GM23338 (cell line): ENCODE measurements at regions not wholly inside any gene's neighbourhood (a gene's known extent, or its start where the extent isn't known, plus 50 kb on each side); places are given as distances from the start of the nearest gene placed in this dataset.

ENCODE experiments used
- ATAC-seq: fragments of 200-7000 bp; cut with Tn5 transposase; 3 replicates; pipeline ENCODE4 v1.9.1; 2020
- DNase-seq: peaks from one replicate; pipeline ENCODE4 v3.0.0-alpha.2; 2015; ENCODE audit warnings: low spot score
- H2AFZ ChIP-seq: fragments of 200-600 bp; sonication (generic); 2 replicates; pipeline ENCODE4 v1.8.0; 2016; ENCODE audit warnings: antibody characterized with exemption, mild to moderate bottlenecking, moderate library complexity
- H3F3A ChIP-seq: fragments of 200-600 bp; sonication (generic); replicated peaks from 2 replicates; pipeline ENCODE4 v1.8.0; 2017; ENCODE audit warnings: antibody characterized with exemption, mixed run types, low read depth
- H3K27ac ChIP-seq: fragments of 200-600 bp; sonication (generic); 2 replicates; pipeline ENCODE4 v1.6.1; 2016; ENCODE audit warnings: low read depth
- H3K27me3 ChIP-seq: fragments of 200-600 bp; sonication (generic); 2 replicates; pipeline ENCODE4 v1.8.0; 2016; ENCODE audit warnings: mild to moderate bottlenecking, mixed run types, moderate library complexity; ENCODE audit not compliant: insufficient read depth
- H3K36me3 ChIP-seq: fragments of 200-600 bp; sonication (generic); 2 replicates; pipeline ENCODE4 v1.8.0; 2016; ENCODE audit warnings: mild to moderate bottlenecking; ENCODE audit not compliant: insufficient read depth
- H3K4me1 ChIP-seq: fragments of 200-600 bp; sonication (generic); 2 replicates; pipeline ENCODE4 v1.8.0; 2016; ENCODE audit warnings: mild to moderate bottlenecking, moderate library complexity; ENCODE audit not compliant: insufficient read depth
- H3K4me2 ChIP-seq: fragments of 200-600 bp; sonication (generic); 2 replicates; pipeline ENCODE4 v1.7.1; 2017; ENCODE audit warnings: mixed run types
- H3K4me3 ChIP-seq: fragments of 200-600 bp; sonication (generic); 2 replicates; pipeline ENCODE4 v1.6.1; 2016; ENCODE audit warnings: mixed run types
- H3K79me2 ChIP-seq: fragments of 200-600 bp; sonication (generic); replicated peaks from 2 replicates; pipeline ENCODE4 v1.8.0; 2017; ENCODE audit warnings: mild to moderate bottlenecking; ENCODE audit not compliant: insufficient read depth
- H3K9me2 ChIP-seq: fragments of 200-600 bp; sonication (generic); 2 replicates; pipeline ENCODE4 v1.8.0; 2017; ENCODE audit not compliant: insufficient read depth
- H4K20me1 ChIP-seq: fragments of 200-600 bp; sonication (generic); replicated peaks from 2 replicates; pipeline ENCODE4 v1.8.0; 2017; ENCODE audit warnings: mild to moderate bottlenecking; ENCODE audit not compliant: insufficient read depth
- H3K27ac Mint-ChIP-seq: 2 replicates; pipeline ENCODE4 v1.8.0; 2020; ENCODE audit warnings: inconsistent platforms, mild to moderate bottlenecking, moderate library complexity, mixed read lengths
- H3K27me3 Mint-ChIP-seq: 3 replicates; pipeline ENCODE4 v1.8.0; 2022; ENCODE audit warnings: low read depth, mild to moderate bottlenecking, moderate library complexity, mixed read lengths, inconsistent platforms; ENCODE audit not compliant: insufficient read depth, poor library complexity
- H3K36me3 Mint-ChIP-seq: 3 replicates; pipeline ENCODE4 v1.8.0; 2021; ENCODE audit warnings: low read depth, mild to moderate bottlenecking, inconsistent platforms, moderate library complexity, mixed read lengths
- H3K4me1 Mint-ChIP-seq: 3 replicates; pipeline ENCODE4 v1.8.0; 2020; ENCODE audit warnings: mild to moderate bottlenecking, inconsistent platforms, mixed read lengths
- H3K4me3 Mint-ChIP-seq: 3 replicates; pipeline ENCODE4 v1.8.0; 2021; ENCODE audit warnings: moderate library complexity, mild to moderate bottlenecking, inconsistent platforms, mixed read lengths
- H3K9me3 Mint-ChIP-seq: 3 replicates; pipeline ENCODE4 v1.8.0; 2020; ENCODE audit warnings: moderate library complexity, mild to moderate bottlenecking, inconsistent platforms, mixed read lengths
- CREB1 ChIP-seq: fragments of 250-450 bp; sonication (Bioruptor Pico); IDR thresholded peaks from 2 replicates; pipeline ENCODE4 v1.5.0; 2020; ENCODE audit warnings: low read depth, mild to moderate bottlenecking, moderate library complexity
- CTCF ChIP-seq, 2 experiments: fragments of 200-600 bp in 1 of 2; sonication (generic) in 1 of 2; conservative IDR thresholded peaks; 2 replicates each; pipeline versions ENCODE4 v1.5.1 to v1.6.1; 2016 to 2017; ENCODE audit warnings: antibody characterized with exemption in 2 of 2, low read depth in 2 of 2, mild to moderate bottlenecking in 2 of 2, moderate library complexity in 1 of 2
- ETS1 ChIP-seq: IDR thresholded peaks from 2 replicates; pipeline ENCODE4 v1.6.1; 2016; ENCODE audit warnings: antibody characterized with exemption
- EZH2 ChIP-seq: fragments of 200-600 bp; sonication (generic); IDR thresholded peaks from one replicate; pipeline ENCODE4 v1.8.0; 2017; ENCODE audit warnings: antibody characterized with exemption, mild to moderate bottlenecking, low read depth; ENCODE audit not compliant: unreplicated experiment
- EZH2phosphoT487 ChIP-seq: fragments of 200-600 bp; sonication (generic); IDR thresholded peaks from one replicate; pipeline ENCODE4 v1.8.1; 2018; ENCODE audit warnings: antibody characterized with exemption; ENCODE audit not compliant: unreplicated experiment
- NANOG ChIP-seq: IDR thresholded peaks from 2 replicates; pipeline ENCODE4 v1.6.1; 2016; ENCODE audit warnings: antibody characterized with exemption, borderline replicate concordance
- POLR2AphosphoS5 ChIP-seq: IDR thresholded peaks from 2 replicates; pipeline ENCODE4 v1.6.1; 2016; ENCODE audit warnings: antibody characterized with exemption, low read depth
- REST ChIP-seq: IDR thresholded peaks from one replicate; pipeline ENCODE4 v1.6.1; 2018; ENCODE audit warnings: antibody characterized with exemption; ENCODE audit not compliant: unreplicated experiment
- STAT1 ChIP-seq: IDR thresholded peaks from one replicate; pipeline ENCODE4 v1.6.1; 2016; ENCODE audit warnings: antibody characterized with exemption; ENCODE audit not compliant: unreplicated experiment
- ZNF114 ChIP-seq: fragments of 250-450 bp; sonication (Bioruptor Pico); IDR thresholded peaks from 2 replicates; pipeline ENCODE4 v1.5.0; 2020; ENCODE audit warnings: mild to moderate bottlenecking, moderate library complexity
- ZNF331 ChIP-seq: fragments of 250-450 bp; sonication (Bioruptor Pico); IDR thresholded peaks from 2 replicates; pipeline ENCODE4 v1.5.0; 2020; ENCODE audit warnings: low read depth, mild to moderate bottlenecking, moderate library complexity
- ZNF462 ChIP-seq: fragments of 250-450 bp; sonication (Bioruptor Pico); IDR thresholded peaks from 2 replicates; pipeline ENCODE4 v1.5.0; 2020; ENCODE audit warnings: mild to moderate bottlenecking, moderate library complexity

GRCh38 chr18:78499586-78499985, 480.0 kb upstream of the SALL3 start (continued):
- TF ChIP-seq ZNF462 (CRISPR knock-in tag) = no peak
- no peak for TF ChIP-seq ZNF331
- TF ChIP-seq ZNF114 (CRISPR knock-in tag) = no peak
- TF ChIP-seq STAT1 = no peak
- TF ChIP-seq ETS1 = no peak

GRCh38 chr18:78501251-78501650, 478.4 kb upstream of the SALL3 start:
- no peaks in the 10 kb centered on the region for H3K27me3 ChIP-seq
- Mint-ChIP-seq H3K27ac (no peak overlapping the region), H3K4me3 (no peak overlapping the region), H3K27me3 (peaks cover 11% of the 10 kb centered on the region), H3K9me3 (peaks cover 87% of the 10 kb centered on the region), H3K36me3 (peaks cover 43% of the 10 kb centered on the region), H3K4me1 (no peaks in the 10 kb centered on the region)
- no peaks in the 10 kb centered on the region for H3F3A ChIP-seq
- no peaks in the 10 kb centered on the region for H3K4me1 ChIP-seq
- no peak for ATAC-seq
- no peaks in the 10 kb centered on the region for H3K9me2 ChIP-seq
- no peak for DNase-seq
- H3K4me3 ChIP-seq = no peak overlapping the region
- H2AFZ ChIP-seq = no peak overlapping the region
- H3K4me2 ChIP-seq = no peak overlapping the region
- H3K27ac ChIP-seq = no peak overlapping the region
- no peak for TF ChIP-seq ZNF331
- TF ChIP-seq ETS1 = no peak
- no peak for TF ChIP-seq CREB1 (CRISPR knock-in tag)
- TF ChIP-seq NANOG = no peak
- TF ChIP-seq EZH2phosphoT487 = no peak
- no peak for TF ChIP-seq POLR2AphosphoS5
- no peak for TF ChIP-seq EZH2
- no peak for TF ChIP-seq CTCF (conservative IDR thresholded peaks at IDR 0.05; ENCODE audit: low read depth in 2 of 2)
- TF ChIP-seq STAT1 = no peak
- TF ChIP-seq ZNF114 (CRISPR knock-in tag) = no peak
- TF ChIP-seq REST = no peak
- H3K36me3 ChIP-seq = no peaks in the 10 kb centered on the region
- no peaks in the 10 kb centered on the region for H3K79me2 ChIP-seq
- no peaks in the 10 kb centered on the region for H4K20me1 ChIP-seq
